WTC11 (cell line): ENCODE measurements at regions not wholly inside any gene's neighbourhood (a gene's known extent, or its start where the extent isn't known, plus 50 kb on each side); places are given as distances from the start of the nearest gene placed in this dataset.

Experiments used
- ATAC-seq: fragments of 200-7000 bp; cut with Tn5 transposase; 2 replicates; pipeline ENCODE4 v1.10.0; 2021; ENCODE audit warnings: mild to moderate bottlenecking, moderate library complexity
- CTCF ChIA-PET: fragments of 300-600 bp; sonication (Branson Sonifier 250); formaldehyde crosslinking; loops from one replicate; lab custom pipeline; 2021; ENCODE audit warnings: antibody characterized with exemption; lab: Charles Lee
- POLR2A ChIA-PET: fragments of 350-600 bp; sonication (Branson Sonifier 250); formaldehyde crosslinking; loops from one replicate; lab custom pipeline; 2021; ENCODE audit warnings: antibody characterized with exemption; lab: Charles Lee
- DNase-seq: peaks from one replicate; pipeline ENCODE4 v3.0.0; 2021; ENCODE audit warnings: low spot score
- H3K27ac Mint-ChIP-seq: 2 replicates; pipeline ENCODE4 v1.8.0; 2021; ENCODE audit warnings: mixed read lengths
- H3K27me3 Mint-ChIP-seq: 2 replicates; pipeline ENCODE4 v1.8.0; 2021; ENCODE audit warnings: low read depth, mild to moderate bottlenecking, moderate library complexity, mixed read lengths
- H3K36me3 Mint-ChIP-seq: 2 replicates; pipeline ENCODE4 v1.8.0; 2021; ENCODE audit warnings: mixed read lengths
- H3K4me1 Mint-ChIP-seq: 2 replicates; pipeline ENCODE4 v1.8.0; 2022; ENCODE audit warnings: mixed read lengths
- H3K4me3 Mint-ChIP-seq: 2 replicates; pipeline ENCODE4 v1.8.0; 2021; ENCODE audit warnings: mild to moderate bottlenecking, moderate library complexity, mixed read lengths
- H3K9me3 Mint-ChIP-seq: 2 replicates; pipeline ENCODE4 v1.8.0; 2021; ENCODE audit warnings: mixed read lengths
- ATF6 ChIP-seq: sonication (generic); formaldehyde crosslinking; IDR thresholded peaks from 2 replicates; pipeline ENCODE4 v1.8.1; 2023; ENCODE audit warnings: mild to moderate bottlenecking, missing genetic modification reagents
- CBFB ChIP-seq: sonication (generic); formaldehyde crosslinking; IDR thresholded peaks from 2 replicates; pipeline ENCODE4 v1.8.1; 2022; ENCODE audit warnings: mild to moderate bottlenecking, low read depth, missing genetic modification reagents
- ERG ChIP-seq: fragments of 250-450 bp; sonication (Bioruptor Pico); IDR thresholded peaks from 2 replicates; pipeline ENCODE4 v1.8.0; 2021; ENCODE audit warnings: mild to moderate bottlenecking
- FOXP4 ChIP-seq: sonication (generic); formaldehyde crosslinking; IDR thresholded peaks from 2 replicates; pipeline ENCODE4 v1.8.0; 2022; ENCODE audit warnings: mild to moderate bottlenecking, missing genetic modification reagents
- IRF2 ChIP-seq: sonication (generic); formaldehyde crosslinking; IDR thresholded peaks from 2 replicates; pipeline ENCODE4 v1.8.0; 2022; ENCODE audit warnings: low read depth, missing genetic modification reagents, borderline replicate concordance
- MYBL2 ChIP-seq: sonication (generic); formaldehyde crosslinking; IDR thresholded peaks from 2 replicates; pipeline ENCODE4 v1.8.1; 2023; ENCODE audit warnings: mild to moderate bottlenecking, moderate library complexity, missing genetic modification reagents
- NFYB ChIP-seq: sonication (generic); formaldehyde crosslinking; conservative IDR thresholded peaks from 2 replicates; pipeline ENCODE4 v1.8.0; 2022; ENCODE audit warnings: low read depth, missing genetic modification reagents
- NR3C1 ChIP-seq: sonication (generic); formaldehyde crosslinking; conservative IDR thresholded peaks from 2 replicates; pipeline ENCODE4 v1.8.1; 2023; ENCODE audit warnings: low read depth, mild to moderate bottlenecking, missing genetic modification reagents
- PRDM15 ChIP-seq: sonication (generic); formaldehyde crosslinking; IDR thresholded peaks from 2 replicates; pipeline ENCODE4 v1.8.0; 2022; ENCODE audit warnings: missing genetic modification reagents
- USF2 ChIP-seq: sonication (generic); formaldehyde crosslinking; IDR thresholded peaks from 2 replicates; pipeline ENCODE4 v1.8.1; 2023; ENCODE audit warnings: mild to moderate bottlenecking, missing genetic modification reagents, moderate library complexity
- ZMAT4 ChIP-seq: fragments of 250-450 bp; sonication (Bioruptor Pico); IDR thresholded peaks from 2 replicates; pipeline ENCODE4 v1.9.0; 2021; ENCODE audit warnings: mild to moderate bottlenecking
- ZNF219 ChIP-seq: sonication (generic); formaldehyde crosslinking; IDR thresholded peaks from 2 replicates; pipeline ENCODE4 v1.8.0; 2023; ENCODE audit warnings: missing genetic modification reagents, mild to moderate bottlenecking, borderline replicate concordance
- ZNF512 ChIP-seq: sonication (generic); formaldehyde crosslinking; IDR thresholded peaks from 2 replicates; pipeline ENCODE4 v1.8.1; 2022; ENCODE audit warnings: missing genetic modification reagents, borderline replicate concordance
- ZSCAN18 ChIP-seq: fragments of 250-450 bp; sonication (Bioruptor Pico); IDR thresholded peaks from 2 replicates; pipeline ENCODE4 v2.1.2; 2022; ENCODE audit warnings: mild to moderate bottlenecking, moderate library complexity

GRCh38 chr1:81424061-81424460 is 376.7 kb upstream of the ADGRL2 start (continued):
- TF ChIP-seq PRDM15 (CRISPR knock-in tag): no peak
- TF ChIP-seq ZNF512 (CRISPR knock-in tag): no peak
- TF ChIP-seq ZNF219 (CRISPR knock-in tag): no peak
- no peak for TF ChIP-seq NFYB (CRISPR knock-in tag)
- no peak for TF ChIP-seq CBFB (CRISPR knock-in tag)
- TF ChIP-seq FOXP4 (CRISPR knock-in tag): no peak
- TF ChIP-seq ERG (CRISPR knock-in tag): no peak
- TF ChIP-seq ZMAT4: no peak
- TF ChIP-seq ATF6 (CRISPR knock-in tag): no peak
- TF ChIP-seq ZSCAN18 (CRISPR knock-in tag): no peak
- TF ChIP-seq IRF2: no peak

GRCh38 chr1:81420760-81421159 is 380.0 kb upstream of the ADGRL2 start:
- no peak for ATAC-seq
- no peak overlapping the region for H3K27ac Mint-ChIP-seq

More at GRCh38 chr1:81420760-81421159, 380.0 kb upstream of the ADGRL2 start:
- CTCF ChIA-PET: no interaction called here
- Mint-ChIP-seq H3K4me3 (no peak overlapping the region), H3K36me3 (peaks cover 4% of the 10 kb centered on the region; the same call in 1 of the 2 replicates), H3K9me3 (peaks cover 5% of the 10 kb centered on the region), H3K27me3 (no peaks in the 10 kb centered on the region), H3K4me1 (peaks cover 10% of the 10 kb centered on the region)
- no peak for DNase-seq
- TF ChIP-seq NR3C1: no peak
- TF ChIP-seq MYBL2 (CRISPR knock-in tag): no peak
- no peak for TF ChIP-seq USF2 (CRISPR knock-in tag)
- POLR2A ChIA-PET: no interaction called here
